T-helper 17 cell (primary cell): ENCODE measurements at regions not wholly inside any gene's neighbourhood (a gene's known extent, or its start where the extent isn't known, plus 50 kb on each side); places are given as distances from the start of the nearest gene placed in this dataset.
"Not testable (repeated sequence)": the region's sequence is repeated elsewhere in the genome, so short reads cannot be mapped to it uniquely, and the experiment has no call there.

Experiments used
- ATAC-seq: fragments of 150-1000 bp; cut with Tn5 transposase; 2 replicates; pipeline ENCODE4 v1.10.0; 2021; ENCODE audit warnings: mild to moderate bottlenecking, moderate library complexity
- DNase-seq, 3 donors: peaks; one replicate each; pipeline versions ENCODE4 v3.0.0 to v3.0.0-alpha.2; 2020 to 2021
- H3K9me3 ChIP-seq: one replicate; pipeline ENCODE4 v1.7.0; 2013; ENCODE audit warnings: low read length, mild to moderate bottlenecking; ENCODE audit not compliant: control insufficient read depth, poor library complexity, severe bottlenecking
- H3K27ac Mint-ChIP-seq: one replicate; pipeline ENCODE4 v1.8.0; 2022; ENCODE audit warnings: mild to moderate bottlenecking, moderate library complexity, mixed read lengths
- H3K27me3 Mint-ChIP-seq: one replicate; pipeline ENCODE4 v1.8.0; 2022; ENCODE audit warnings: mixed read lengths
- H3K36me3 Mint-ChIP-seq: one replicate; pipeline ENCODE4 v1.8.0; 2022; ENCODE audit warnings: low read depth, mixed read lengths
- H3K4me1 Mint-ChIP-seq: one replicate; pipeline ENCODE4 v1.8.0; 2022; ENCODE audit warnings: mild to moderate bottlenecking, mixed read lengths
- H3K4me3 Mint-ChIP-seq: one replicate; pipeline ENCODE4 v1.8.0; 2022; ENCODE audit warnings: mild to moderate bottlenecking, moderate library complexity, mixed read lengths

GRCh38 chr3:130151555-130151954 is 69.9 kb downstream of the ALG1L2 start:
- not testable (repeated sequence) for DNase-seq, H3K4me3 Mint-ChIP-seq, H3K27me3 Mint-ChIP-seq, H3K27ac Mint-ChIP-seq, ATAC-seq, H3K4me1 Mint-ChIP-seq, H3K36me3 Mint-ChIP-seq, H3K9me3 ChIP-seq

GRCh38 chr3:130153247-130153646 is 71.6 kb downstream of the ALG1L2 start:
- not testable (repeated sequence) for H3K27ac Mint-ChIP-seq, H3K4me3 Mint-ChIP-seq, H3K36me3 Mint-ChIP-seq, H3K9me3 ChIP-seq, H3K4me1 Mint-ChIP-seq, H3K27me3 Mint-ChIP-seq, DNase-seq, ATAC-seq

- H3K4me3 Mint-ChIP-seq, H3K9me3 ChIP-seq, H3K4me1 Mint-ChIP-seq, H3K27me3 Mint-ChIP-seq, DNase-seq, ATAC-seq, H3K27ac Mint-ChIP-seq, H3K36me3 Mint-ChIP-seq: not testable (repeated sequence)
Measured at GRCh38 chr3:130155464-130155863, 73.8 kb downstream of the ALG1L2 start.

GRCh38 chr3:130166856-130167255 is 85.2 kb downstream of the ALG1L2 start:
- not testable (repeated sequence) for H3K4me3 Mint-ChIP-seq, DNase-seq, H3K27me3 Mint-ChIP-seq, ATAC-seq, H3K4me1 Mint-ChIP-seq, H3K36me3 Mint-ChIP-seq, H3K9me3 ChIP-seq, H3K27ac Mint-ChIP-seq

- not testable (repeated sequence) for H3K9me3 ChIP-seq, ATAC-seq, H3K4me3 Mint-ChIP-seq, DNase-seq, H3K27ac Mint-ChIP-seq, H3K27me3 Mint-ChIP-seq, H3K36me3 Mint-ChIP-seq
- peaks cover 20% of the 10 kb centered on the region for H3K4me1 Mint-ChIP-seq
Measured at GRCh38 chr3:130175195-130175594, 93.6 kb downstream of the ALG1L2 start.

GRCh38 chr3:130176476-130177256 is 95.0 kb downstream of the ALG1L2 start:
- not testable (repeated sequence) for ATAC-seq, H3K27ac Mint-ChIP-seq, H3K36me3 Mint-ChIP-seq, H3K9me3 ChIP-seq, DNase-seq, H3K27me3 Mint-ChIP-seq, H3K4me3 Mint-ChIP-seq
- peaks cover 20% of the 10 kb centered on the region for H3K4me1 Mint-ChIP-seq

GRCh38 chr3:130178835-130179234 is 97.2 kb downstream of the ALG1L2 start:
- Mint-ChIP-seq H3K27ac (peak overlapping the region; percentile 99), H3K4me3 (peak overlapping the region; percentile 90), H3K4me1 (peaks cover 22% of the 10 kb centered on the region)
- ATAC-seq, DNase-seq, H3K9me3 ChIP-seq, H3K36me3 Mint-ChIP-seq, H3K27me3 Mint-ChIP-seq: not testable (repeated sequence)

GRCh38 chr3:130179353-130179970 is 97.8 kb downstream of the ALG1L2 start:
- peak in 2 of 3 donors; percentile 24 to 28 for DNase-seq
- H3K9me3 ChIP-seq, H3K36me3 Mint-ChIP-seq, ATAC-seq, H3K27me3 Mint-ChIP-seq: not testable (repeated sequence)
- peaks cover 22% of the 10 kb centered on the region for H3K4me1 Mint-ChIP-seq
- peak overlapping the region; percentile 90 for H3K4me3 Mint-ChIP-seq
- H3K27ac Mint-ChIP-seq: peak overlapping the region; percentile 99

- H3K9me3 ChIP-seq, H3K4me3 Mint-ChIP-seq: not testable (repeated sequence)
Measured at GRCh38 chr3:130182475-130182874, 100.8 kb downstream of the ALG1L2 start.

GRCh38 chr3:130183689-130184088 is 102.1 kb downstream of the ALG1L2 start:
- H3K27me3 Mint-ChIP-seq, H3K4me3 Mint-ChIP-seq, ATAC-seq: not testable (repeated sequence)

More at GRCh38 chr3:130182475-130182874, 100.8 kb downstream of the ALG1L2 start:
- not testable (repeated sequence) for H3K27me3 Mint-ChIP-seq, H3K36me3 Mint-ChIP-seq, DNase-seq, ATAC-seq, H3K27ac Mint-ChIP-seq
- peaks cover 22% of the 10 kb centered on the region for H3K4me1 Mint-ChIP-seq

GRCh38 chr3:130184152-130185024 is 102.8 kb downstream of the ALG1L2 start:
- H3K4me1 Mint-ChIP-seq, DNase-seq, H3K4me3 Mint-ChIP-seq, H3K36me3 Mint-ChIP-seq, ATAC-seq, H3K9me3 ChIP-seq, H3K27me3 Mint-ChIP-seq, H3K27ac Mint-ChIP-seq: not testable (repeated sequence)

More at GRCh38 chr3:130183689-130184088, 102.1 kb downstream of the ALG1L2 start:
- H3K9me3 ChIP-seq, H3K27ac Mint-ChIP-seq, H3K36me3 Mint-ChIP-seq, DNase-seq: not testable (repeated sequence)
- H3K4me1 Mint-ChIP-seq: peaks cover 15% of the 10 kb centered on the region

- not testable (repeated sequence) for H3K36me3 Mint-ChIP-seq, H3K4me1 Mint-ChIP-seq, DNase-seq, H3K4me3 Mint-ChIP-seq, H3K27me3 Mint-ChIP-seq, H3K9me3 ChIP-seq, H3K27ac Mint-ChIP-seq, ATAC-seq
Measured at GRCh38 chr3:130201272-130201671, 119.6 kb downstream of the ALG1L2 start.

- H3K36me3 Mint-ChIP-seq, ATAC-seq, DNase-seq, H3K4me1 Mint-ChIP-seq, H3K27ac Mint-ChIP-seq, H3K4me3 Mint-ChIP-seq, H3K27me3 Mint-ChIP-seq, H3K9me3 ChIP-seq: not testable (repeated sequence)
Measured at GRCh38 chr3:130203633-130204032, 122.0 kb downstream of the ALG1L2 start.
